ENCODE measurements at regions not wholly inside any gene's neighbourhood (a gene's known extent, or its start where the extent isn't known, plus 50 kb on each side); places are given as distances from the start of the nearest gene placed in this dataset.
A peak's percentile ranks its signal among the peaks of the same experiment; 100 is the strongest.
"Not testable (repeated sequence)": the region's sequence is repeated elsewhere in the genome, so short reads cannot be mapped to it uniquely, and the experiment has no call there.

DNA sequence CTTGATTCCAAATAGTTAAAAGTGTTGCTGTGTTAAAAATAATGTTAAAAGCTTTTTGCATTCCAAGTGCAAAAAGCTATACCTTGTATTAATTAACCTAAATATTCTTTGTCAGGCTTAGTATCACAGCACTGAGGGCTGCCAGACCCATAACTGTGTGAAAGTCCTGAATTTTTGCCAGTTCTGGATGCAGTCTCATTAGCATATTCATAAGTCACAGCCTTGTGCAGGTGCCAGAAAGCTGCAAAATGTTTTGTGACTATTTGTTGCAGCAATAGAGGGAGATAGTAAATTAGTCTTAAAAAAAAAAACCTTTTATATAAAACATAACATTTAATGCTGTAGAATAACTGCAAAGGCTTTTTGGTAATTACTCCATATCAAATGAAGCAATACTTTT, 56.6 kb downstream of the SLITRK1 start:
- DNase-seq, result peak in 31 of 56 donors; percentile 1 to 76 (median 39)

DNA sequence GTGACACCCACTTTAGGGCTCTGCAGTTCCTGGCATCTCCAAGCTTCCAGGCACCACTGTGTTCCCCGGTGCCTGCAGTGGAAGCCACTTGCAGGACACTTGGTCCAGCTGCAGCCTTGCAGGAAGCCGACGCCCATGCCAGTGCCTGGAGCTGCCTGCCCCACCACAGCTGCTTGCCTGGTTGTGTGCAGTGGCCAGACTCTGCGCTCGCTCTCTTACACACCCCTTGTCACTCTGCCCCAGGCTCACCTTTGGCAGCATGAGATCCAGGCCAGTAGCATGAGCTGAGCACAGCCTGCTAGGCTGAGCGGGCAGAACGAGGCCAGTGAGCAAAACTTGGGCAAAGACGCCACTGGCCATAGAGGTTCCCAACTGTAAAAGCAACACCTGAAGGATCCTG, 57.7 kb downstream of the SLITRK1 start:
- peak in 2 of 56 donors; percentile 6 to 33 for DNase-seq

DNA sequence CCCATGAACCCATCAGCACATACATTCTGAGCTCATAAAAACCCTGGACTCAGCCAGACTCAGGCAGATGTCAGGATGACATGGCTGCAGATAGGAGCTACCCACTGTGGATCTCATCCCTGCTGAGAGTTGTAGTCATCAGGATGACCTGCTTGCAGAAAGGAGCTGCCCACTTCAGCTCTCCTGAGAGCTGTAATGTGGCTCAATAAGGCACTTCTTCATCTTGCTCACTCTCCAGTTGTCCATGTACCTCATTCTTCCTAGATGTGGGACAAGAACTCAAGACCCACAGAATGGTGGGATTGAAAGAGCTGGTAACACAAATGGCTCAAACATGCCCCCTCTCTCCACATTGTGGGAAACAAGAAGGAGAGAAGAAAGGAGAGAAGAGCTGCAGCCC, 58.2 kb downstream of the SLITRK1 start:
- DNase-seq, result no peak

DNA sequence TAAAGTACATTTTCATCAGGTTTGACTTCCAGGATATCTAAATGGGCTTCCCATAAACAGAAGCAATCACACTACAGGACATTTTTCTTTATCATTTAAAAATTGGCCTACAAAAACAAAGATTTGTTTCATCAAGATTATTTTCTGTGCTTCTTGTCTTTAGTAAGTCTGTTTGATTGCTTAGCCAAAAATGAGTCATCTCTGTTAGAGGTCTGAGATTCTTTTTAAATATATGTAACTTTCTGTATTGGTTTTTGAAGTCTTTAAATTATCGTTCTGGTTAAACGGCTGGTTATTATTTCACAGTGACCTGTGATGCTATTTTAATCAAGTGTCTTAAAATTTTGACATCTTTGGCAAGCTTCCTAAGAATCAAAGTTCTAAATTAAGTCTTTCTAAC, 62.7 kb downstream of the SLITRK1 start:
- DNase-seq, result no peak

DNA sequence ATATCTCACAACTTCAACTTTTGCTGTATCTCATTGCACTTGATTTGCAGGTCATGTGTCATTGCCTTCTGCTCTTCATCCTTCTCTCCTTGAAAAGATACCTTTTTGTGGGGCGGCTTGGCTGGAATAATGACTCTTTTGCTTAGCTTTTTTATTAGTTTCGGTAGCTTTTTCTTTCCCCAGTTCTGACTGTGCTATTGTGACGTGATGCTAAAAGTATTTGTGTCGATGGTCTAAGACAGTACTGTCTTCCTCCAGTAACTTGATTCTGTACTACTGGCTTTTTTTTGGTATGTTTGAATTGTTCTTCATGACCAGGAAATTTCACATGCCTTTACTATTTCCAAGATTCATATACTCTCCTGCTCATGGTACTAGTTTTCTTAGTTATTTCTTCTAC, 63.1 kb downstream of the SLITRK1 start:
- no peak for DNase-seq

DNA sequence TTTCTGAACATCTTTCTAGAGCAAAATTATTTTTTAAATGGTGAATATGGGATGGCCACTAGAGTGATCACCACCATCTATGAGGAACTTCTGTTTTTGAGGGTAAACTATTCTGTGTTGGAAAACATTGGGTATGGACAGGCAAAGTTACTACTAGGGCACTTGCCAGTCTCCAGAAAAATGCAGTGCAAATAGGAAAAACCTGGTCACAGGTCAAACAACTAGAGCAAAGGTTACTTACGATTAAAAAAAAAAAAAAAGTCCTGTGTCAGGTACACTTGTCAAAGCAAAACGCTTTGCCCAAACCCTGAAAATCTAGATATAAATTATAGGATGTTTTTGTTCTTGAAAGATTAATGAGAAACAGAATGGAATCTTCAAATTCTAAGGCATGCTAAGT, 66.2 kb downstream of the SLITRK1 start:
- no peak for DNase-seq

DNA sequence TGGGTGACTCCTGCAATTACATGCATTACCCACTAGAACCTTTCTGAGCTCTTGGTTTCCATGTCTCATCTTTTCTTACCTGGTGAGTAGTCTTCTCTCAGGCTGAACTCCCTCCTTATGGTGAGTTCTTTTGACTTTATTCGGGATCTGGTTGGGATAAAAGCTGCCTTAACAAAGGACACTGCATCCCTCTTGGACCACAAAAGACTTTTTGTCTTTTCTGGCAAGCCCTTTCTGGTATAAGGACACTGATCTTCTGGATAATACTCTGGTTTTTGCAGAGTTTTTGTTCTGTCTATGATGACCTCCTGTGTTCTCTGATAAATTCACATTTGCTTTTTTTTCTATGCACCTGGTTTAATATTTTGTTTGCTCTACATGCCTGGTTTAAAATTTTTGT, 66.7 kb downstream of the SLITRK1 start:
- DNase-seq, result no peak

DNA sequence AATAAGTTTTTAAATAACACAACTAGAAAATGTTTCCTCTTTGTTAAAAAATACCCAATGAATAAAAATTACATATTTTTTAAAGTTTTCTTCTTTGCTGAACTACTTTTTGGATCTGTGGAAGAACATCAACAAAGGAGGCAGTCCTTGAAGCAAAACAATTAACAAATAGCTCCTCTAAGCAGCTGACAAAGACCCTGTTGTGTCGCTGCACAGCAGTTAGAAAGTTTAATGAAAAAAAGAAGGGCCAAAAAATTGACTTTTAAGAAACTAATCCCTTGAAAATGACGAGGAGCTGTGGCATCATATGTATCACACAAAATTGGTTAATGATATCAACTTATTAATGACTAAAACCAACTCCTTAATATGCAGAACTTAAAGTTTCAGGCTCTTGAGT, 72.1 kb downstream of the SLITRK1 start:
- DNase-seq, result peak in 2 of 56 donors; percentile 4 to 35

DNA sequence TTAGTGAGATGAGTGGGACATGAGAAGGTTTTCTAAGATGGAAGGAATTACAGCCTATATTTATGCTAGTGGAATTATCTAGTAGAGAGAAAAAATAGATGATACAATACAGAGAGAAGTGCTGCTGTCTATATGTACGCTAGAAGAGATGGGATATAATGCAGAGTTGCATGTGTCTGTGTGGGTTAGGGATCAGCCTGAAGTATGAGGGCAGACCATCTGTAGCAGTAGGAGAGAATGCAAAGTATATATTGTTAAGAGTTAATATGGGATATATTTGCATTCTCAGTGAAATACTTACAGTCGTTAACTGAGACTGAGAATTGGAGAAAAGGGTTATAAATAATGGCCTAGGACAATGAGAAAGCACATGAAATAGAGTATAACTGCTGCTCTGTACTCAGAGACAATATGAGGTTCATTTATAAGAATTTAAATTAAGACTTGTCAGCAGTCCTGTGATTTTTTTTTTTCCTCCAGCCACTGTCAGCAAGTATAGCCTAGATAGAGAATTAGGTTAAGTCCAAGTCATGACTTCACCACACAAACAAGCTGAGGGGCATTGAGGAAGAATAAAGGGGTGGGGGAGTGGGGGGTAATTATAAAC, 77.8 kb downstream of the SLITRK1 start:
- no peak for DNase-seq

DNA sequence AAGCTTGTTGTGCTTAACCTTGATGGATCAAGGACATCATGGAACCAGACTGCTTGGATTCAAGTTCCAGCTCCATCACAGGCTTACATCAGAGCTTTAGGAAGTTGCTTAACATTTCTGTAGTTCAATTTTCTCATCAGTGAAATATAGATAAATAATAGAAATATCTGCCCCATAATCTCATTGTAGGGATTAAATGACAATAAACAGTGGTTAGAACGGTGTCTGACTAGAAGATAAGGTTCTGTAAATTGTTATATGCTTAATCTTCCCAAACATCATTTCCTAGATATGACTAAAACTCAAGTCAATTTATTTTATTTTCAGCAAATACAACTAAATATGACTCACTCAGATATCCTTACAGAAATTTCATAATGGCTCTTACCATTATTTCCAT, 83.5 kb downstream of the SLITRK1 start:
- no peak for DNase-seq

DNA sequence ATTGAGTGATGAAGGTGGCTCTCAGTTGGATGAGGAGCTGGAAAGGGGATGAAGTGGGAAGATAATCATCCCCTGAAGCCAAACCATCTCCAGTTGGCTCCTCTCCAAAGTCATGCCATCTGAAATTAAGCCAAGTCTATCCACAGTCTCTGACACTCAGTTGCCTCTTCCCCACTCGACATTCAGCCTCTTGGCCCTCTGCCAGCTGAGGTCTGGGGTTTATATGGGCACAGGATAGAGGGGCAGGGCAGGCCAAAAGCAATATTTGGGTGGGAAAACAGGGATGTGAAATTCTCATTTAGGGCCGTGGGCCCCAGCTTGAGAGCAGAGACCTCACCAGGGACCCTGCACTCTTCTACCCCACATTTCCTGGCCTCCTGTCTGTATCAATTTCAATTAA, 85.9 kb downstream of the SLITRK1 start:
- DNase-seq, result peak in 1 of 56 donors; percentile 61

DNA sequence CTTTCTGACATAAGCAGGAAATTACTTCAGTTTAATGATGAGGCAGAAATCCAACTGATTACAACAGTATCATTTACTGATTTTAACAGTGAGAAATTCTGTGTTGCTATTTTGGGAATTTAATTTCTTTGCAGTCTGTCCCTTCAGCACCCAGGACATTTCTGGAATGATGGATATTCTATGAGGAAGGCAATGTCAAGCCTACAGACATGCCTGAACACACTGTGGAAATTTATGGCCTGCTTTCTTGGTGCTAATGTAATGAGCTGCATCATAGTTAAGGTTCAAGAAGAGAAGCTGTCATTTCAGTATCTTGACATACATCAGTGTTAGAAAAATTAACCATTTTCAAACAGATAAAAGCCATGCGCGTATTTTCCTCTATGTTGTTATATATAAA, 87.7 kb downstream of the SLITRK1 start:
- DNase-seq, result no peak

DNA sequence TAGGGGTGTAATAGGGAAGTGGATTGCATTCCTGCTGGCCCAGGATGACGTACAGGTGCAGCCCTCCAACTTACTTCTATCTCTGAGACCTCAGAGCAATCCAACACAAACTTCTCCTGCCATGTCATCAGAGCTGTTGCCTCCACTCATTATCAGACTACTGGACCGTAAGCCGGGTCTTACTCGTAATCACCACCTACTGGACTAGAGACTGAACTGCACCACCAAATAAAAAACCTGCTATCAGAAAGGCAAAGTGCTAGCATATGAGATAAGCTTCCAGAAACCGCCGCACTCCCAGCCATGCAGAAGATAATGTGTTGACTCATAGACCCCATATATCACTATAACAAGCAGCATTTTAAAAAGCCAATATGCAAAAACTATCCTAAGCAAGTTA, 102.0 kb downstream of the SLITRK1 start:
- no peak for DNase-seq

DNA sequence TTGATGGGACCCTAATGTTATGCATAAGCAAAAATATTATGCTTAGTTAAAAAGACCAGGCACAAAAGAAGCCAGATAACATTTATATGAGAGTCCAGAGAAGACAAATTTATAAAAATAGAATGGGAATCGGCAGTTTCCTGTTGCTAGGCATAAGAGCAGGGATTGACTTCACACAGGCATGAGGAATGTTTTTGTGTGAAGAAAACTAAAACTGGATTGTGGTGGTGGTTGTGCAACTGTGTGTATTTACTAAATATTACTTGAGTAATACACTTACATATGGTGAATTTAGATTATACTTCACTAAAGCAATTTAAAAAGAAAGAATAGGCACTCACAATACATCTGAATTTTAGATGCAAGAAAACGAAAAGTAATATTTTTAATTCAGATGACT, 108.3 kb downstream of the SLITRK1 start:
- no peak for DNase-seq

DNA sequence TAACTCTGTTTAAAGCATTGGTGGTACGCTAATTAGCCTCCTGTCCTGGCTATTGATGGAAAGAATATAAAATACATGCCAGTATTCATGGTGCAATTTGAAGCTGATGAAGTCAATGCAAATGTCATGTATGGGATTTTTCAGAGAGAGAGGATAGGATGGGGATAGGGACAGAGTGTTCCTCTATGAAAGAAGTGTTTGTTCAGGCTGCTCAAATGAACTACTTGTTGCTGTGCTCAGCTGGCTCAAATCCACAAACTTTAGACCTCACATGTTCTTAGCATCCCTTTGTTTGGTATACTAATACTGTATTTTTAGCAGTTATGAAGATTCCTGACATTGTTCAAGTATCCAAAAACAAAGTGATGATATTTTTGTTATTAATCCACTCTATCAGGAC, 116.5 kb downstream of the SLITRK1 start:
- peak in 24 of 56 donors; percentile 5 to 92 (median 38) for DNase-seq

DNA sequence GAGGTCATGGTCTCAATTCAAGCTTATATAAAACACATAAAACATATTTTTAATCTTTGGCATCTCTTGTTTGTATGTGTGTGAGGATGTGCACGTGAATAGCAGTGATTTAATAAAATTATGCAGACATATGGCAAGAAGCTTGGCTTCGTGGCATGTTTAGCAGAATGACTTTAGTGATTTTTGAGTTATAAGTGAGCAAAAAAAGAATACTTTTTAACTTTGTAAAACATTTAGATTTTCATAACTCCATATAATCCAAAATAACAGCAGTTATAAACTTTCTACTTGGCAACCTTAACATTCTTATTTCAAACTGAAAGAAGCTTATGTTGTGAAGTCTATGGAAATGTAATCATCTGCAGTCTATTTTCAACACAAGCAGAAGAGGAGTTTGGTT, 120.6 kb downstream of the SLITRK1 start:
- DNase-seq, result no peak

DNA sequence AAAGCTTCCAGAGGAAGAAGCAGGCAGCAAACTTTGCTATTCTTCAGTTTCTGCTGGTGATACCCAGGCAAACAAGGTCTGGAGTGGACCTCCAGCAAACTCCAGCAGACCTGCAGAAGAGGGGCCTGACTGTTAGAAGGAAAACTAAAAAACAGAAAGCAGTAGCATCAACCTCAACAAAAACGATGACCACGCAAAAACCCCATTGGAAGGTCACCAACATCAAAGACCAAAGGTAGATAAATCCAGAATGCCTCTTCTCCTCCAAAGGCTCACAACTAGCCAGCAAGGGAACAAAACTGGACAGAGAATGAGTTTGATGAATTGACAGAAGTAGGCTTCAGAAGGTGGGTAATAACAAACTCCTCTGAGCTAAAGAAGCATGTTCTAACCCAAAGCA, 127.1 kb downstream of the SLITRK1 start:
- not testable (repeated sequence) for DNase-seq

DNA sequence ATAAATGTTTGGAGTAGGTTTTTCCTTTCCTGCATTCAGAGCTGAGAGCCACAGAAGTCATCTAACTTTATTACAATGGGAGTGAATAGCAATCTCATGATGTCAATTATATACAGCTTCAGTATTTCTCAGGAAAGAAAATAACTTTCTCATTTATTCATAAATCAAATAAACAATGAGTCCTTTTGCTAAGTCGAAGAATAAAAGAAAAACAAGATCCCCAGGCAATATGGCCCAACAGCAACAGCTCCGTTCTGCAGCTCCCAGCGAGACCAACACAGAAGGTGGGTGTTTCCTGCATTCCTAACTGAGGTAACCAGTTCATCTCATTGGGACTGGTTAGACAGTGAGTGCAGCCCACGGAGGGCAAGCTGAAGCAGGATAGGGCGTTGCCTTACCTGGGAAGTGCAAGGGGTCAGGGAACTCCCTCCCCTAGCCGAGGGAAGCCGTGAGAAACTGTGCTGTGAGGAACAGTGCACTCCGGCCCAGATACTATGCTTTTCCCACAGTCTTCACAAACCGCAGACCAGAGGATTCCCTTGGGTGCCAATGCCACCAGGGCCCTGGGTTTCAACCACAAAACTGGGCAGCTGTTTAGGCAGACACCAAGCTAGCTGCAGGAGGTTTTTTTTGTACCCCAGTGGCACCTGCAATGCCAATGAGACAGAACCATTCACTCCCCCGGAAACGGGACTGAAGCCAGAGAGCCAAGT, 128.2 kb downstream of the SLITRK1 start:
- no peak for DNase-seq

DNA sequence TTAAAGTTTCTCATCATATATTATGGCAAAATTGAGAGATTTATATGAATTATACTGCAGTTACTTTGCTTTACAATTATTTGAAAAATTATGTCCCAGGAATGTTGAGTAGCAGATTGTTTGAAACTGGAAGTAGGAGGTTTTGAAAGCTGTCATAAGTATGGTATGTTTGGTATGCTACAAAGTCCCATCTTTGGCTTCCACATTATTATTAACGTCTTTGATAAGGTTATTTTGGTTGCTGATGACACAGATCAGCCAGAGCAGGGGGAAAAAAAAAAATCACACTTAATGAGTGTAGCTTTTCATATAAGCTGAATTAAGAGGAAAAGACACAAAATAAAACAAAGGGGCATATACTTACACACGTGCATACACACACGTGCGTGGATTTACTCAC, 130.1 kb downstream of the SLITRK1 start:
- no peak for DNase-seq

DNA sequence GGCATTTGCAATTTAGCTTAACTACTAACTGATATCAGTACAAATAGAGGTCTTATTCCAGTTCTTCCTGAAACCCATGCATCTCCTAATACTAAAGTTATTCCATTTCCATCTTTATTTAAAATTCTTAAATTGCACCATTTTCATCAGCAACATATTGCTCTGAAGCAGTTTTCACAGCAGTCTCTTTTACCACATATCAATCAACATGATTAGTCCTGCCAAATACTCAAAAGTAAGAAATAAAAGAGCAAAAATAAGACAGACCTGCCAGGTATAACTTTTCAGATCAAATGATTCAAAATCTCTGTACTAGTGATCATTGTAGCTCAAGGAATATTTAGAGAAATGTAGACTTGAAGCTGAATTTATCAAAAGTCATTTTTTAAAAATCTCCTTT, 141.7 kb downstream of the SLITRK1 start:
- DNase-seq, result no peak

DNA sequence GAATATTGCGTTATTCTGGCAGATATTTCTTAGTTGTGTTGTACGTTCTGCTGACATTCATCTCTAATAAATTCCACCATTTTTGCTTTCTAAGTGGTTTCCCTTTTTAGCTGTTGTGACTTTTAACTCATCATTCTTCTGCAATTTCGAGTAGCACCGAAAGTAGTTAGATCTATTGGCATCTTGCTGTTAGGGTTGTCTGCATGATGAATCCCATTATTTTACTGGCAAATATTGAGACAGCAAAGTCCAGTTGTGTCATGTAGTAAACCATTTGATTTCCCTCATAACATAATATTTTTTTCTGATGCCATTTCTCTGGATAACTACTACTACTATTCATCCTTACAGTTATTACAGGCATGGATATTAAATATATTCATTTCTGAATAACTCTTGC, 143.9 kb downstream of the SLITRK1 start:
- no peak for DNase-seq

DNA sequence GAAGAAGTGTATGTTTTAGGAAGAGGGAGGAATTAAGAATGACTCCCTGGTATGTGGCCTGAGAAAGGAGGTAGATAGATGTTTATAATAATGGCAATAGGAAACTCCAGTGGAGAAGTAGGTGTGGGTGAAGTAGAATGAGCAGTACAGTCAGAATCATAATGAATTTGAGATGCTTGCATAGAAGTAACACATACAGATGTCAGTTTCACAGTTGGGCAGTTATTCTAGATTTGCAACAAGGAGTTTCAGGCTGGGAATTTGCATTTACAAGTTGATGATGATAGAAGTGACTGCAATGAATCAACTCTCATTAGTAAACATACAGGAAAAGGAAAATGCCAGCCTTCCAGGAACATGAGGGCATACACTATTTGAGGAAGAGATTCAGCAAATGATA, 149.0 kb downstream of the SLITRK1 start:
- DNase-seq, result no peak

DNA sequence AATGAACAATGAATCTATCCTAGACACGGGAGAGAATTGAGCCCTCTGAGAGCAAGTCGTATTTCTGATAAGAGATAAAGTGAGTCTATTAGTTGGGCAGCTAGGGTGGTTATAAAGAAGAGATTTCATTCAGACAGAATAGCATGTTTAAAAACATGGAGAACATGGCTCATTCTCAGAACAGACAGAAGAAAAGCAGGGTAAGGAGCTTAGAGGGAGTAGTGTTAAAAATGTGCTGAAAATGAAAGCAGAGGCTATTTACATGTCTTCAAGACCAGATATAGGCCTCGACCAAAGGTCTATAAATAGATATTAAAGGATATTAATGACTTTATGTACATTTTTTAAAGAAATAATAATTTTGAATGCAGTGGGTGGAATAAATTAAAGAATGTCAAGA, 149.5 kb downstream of the SLITRK1 start:
- DNase-seq, result no peak

DNA sequence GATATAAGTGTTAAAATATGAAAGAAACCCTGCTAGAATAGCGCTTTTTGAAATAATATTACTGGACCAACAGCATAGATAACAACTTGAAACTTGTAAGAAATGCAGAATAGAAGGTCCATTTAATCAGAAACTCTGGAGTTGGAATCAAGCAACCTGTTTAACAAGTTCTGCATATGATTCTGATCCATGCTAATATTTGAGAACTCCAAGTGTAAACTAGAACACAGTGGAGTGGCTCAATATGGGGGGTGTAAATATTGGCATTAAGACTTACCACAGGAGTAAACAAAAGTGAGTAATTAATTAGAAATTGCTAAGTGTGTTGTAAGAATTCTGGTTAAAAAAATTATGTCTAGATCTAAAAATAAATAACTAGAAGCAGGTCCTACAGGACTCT, 151.2 kb downstream of the SLITRK1 start:
- DNase-seq, result no peak
